Activated naive CD4-positive, alpha-beta T cell treated with anti-CD3 and anti-CD28 coated beads, Interleukin-2, amount 10 ng/mL, durations not matched to agents 7 days and 5 days (primary cell): ENCODE measurements at regions not wholly inside any gene's neighbourhood (a gene's known extent, or its start where the extent isn't known, plus 50 kb on each side); places are given as distances from the start of the nearest gene placed in this dataset.

Experiments used
- CTCF ChIA-PET: fragments of 350-600 bp; sonication (Branson Sonifier 250); formaldehyde crosslinking; loops from one replicate; lab custom pipeline; 2021; ENCODE audit warnings: antibody characterized with exemption; lab: Charles Lee
- DNase-seq: peaks from one replicate; pipeline ENCODE4 v3.0.0-alpha.2; 2020
- H3K27ac Mint-ChIP-seq: one replicate; pipeline ENCODE4 v1.8.0; 2021; ENCODE audit warnings: mild to moderate bottlenecking, moderate library complexity, mixed read lengths
- H3K27me3 Mint-ChIP-seq: one replicate; pipeline ENCODE4 v1.8.0; 2021; ENCODE audit warnings: mild to moderate bottlenecking, mixed read lengths
- H3K36me3 Mint-ChIP-seq: one replicate; pipeline ENCODE4 v1.8.0; 2021; ENCODE audit warnings: mixed read lengths
- H3K4me1 Mint-ChIP-seq: one replicate; pipeline ENCODE4 v1.8.0; 2021; ENCODE audit warnings: mixed read lengths
- H3K4me3 Mint-ChIP-seq: one replicate; pipeline ENCODE4 v1.8.0; 2021; ENCODE audit warnings: mild to moderate bottlenecking, moderate library complexity, mixed read lengths
- H3K9me3 Mint-ChIP-seq: one replicate; pipeline ENCODE4 v1.8.0; 2021; ENCODE audit warnings: mixed read lengths

DNA sequence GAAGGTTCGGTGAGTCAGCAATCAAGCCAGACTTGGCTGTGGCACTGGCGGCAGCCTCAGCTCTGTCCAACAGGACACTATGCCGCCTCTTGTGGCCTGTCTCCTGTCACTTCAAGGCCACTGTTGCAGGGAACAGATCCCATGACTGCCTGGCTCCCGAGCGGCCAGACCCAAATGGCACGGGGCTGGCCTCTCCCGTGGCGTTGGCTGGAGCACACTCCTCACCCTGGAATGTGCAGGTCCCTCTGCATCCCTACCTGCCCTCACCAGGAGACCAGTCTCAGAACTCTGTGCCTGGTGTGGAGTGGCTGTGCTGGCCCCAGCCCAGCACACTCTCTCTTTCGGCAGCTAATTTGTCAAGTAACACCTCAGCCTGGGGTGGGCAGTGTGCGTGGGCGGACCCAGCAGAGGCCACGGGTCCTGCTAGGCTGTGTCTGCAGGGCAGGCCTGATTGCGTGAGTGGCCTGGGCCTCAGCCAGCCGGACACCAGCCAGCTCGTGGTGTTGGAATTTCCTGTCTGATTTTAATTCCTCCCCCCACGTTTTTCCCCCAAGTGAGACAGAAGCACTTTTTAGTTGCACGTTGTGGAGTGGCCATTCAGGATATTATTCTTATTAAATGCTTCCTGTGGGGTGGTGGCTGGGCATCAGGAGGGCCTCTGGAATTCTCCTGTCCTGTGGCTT, 179.3 kb downstream of the GLI2 start:
- no peaks in the 10 kb centered on the region for H3K36me3 Mint-ChIP-seq
- no peak overlapping the region for H3K27ac Mint-ChIP-seq
- CTCF ChIA-PET, result no interaction called here
- H3K4me1 Mint-ChIP-seq, result no peaks in the 10 kb centered on the region
- no peaks in the 10 kb centered on the region for H3K27me3 Mint-ChIP-seq
- no peaks in the 10 kb centered on the region for H3K9me3 Mint-ChIP-seq
- no peak for DNase-seq
- no peak overlapping the region for H3K4me3 Mint-ChIP-seq

DNA sequence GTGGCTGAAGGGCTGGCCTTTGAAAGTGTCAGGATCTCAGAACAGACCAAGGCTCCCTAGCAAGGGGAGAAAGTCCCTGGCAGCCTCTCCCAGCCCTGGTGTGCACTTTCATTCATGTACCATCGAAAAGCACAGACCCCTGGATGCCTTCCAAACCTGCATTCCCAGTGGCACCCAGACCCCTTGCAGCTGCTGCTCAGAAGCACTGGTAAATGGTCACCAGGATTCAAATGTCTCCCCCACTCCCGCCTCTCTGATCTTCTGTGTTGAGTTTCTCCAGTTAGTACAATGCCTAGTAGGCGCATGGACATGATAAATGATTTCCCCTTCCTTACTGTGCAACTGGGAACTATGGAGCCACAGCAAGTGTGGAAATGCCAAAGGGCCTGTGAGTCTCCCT, 180.0 kb downstream of the GLI2 start:
- Mint-ChIP-seq H3K27me3 (no peaks in the 10 kb centered on the region), H3K27ac (no peak overlapping the region), H3K9me3 (no peaks in the 10 kb centered on the region), H3K36me3 (no peaks in the 10 kb centered on the region), H3K4me3 (no peak overlapping the region), H3K4me1 (no peaks in the 10 kb centered on the region)
- CTCF ChIA-PET, result no interaction called here
- DNase-seq, result no peak

DNA sequence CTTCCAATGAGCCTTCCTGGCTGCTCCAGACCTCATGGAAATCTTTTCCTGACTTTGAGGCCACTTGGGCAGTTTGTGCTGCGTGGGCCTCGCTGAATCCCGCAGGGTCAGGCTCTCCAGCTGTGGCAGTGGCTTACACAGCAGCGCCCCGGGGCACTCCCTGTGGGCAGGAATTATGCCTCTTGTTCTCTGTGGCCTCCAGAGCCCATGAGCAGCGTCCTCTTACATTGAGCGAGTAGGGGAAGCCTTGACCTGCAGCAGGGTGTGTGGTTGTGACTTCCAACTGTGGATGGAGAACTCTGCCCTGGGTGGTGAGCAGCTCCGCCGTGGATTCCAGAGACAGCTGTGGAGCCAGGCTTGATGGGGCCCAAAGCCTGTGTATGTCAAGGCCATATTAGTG, 180.8 kb downstream of the GLI2 start:
- H3K27ac Mint-ChIP-seq, result no peak overlapping the region
- no peaks in the 10 kb centered on the region for H3K4me1 Mint-ChIP-seq
- CTCF ChIA-PET, result no interaction called here
- DNase-seq, result no peak
- no peak overlapping the region for H3K4me3 Mint-ChIP-seq
- no peaks in the 10 kb centered on the region for H3K27me3 Mint-ChIP-seq
- no peaks in the 10 kb centered on the region for H3K36me3 Mint-ChIP-seq
- no peaks in the 10 kb centered on the region for H3K9me3 Mint-ChIP-seq

DNA sequence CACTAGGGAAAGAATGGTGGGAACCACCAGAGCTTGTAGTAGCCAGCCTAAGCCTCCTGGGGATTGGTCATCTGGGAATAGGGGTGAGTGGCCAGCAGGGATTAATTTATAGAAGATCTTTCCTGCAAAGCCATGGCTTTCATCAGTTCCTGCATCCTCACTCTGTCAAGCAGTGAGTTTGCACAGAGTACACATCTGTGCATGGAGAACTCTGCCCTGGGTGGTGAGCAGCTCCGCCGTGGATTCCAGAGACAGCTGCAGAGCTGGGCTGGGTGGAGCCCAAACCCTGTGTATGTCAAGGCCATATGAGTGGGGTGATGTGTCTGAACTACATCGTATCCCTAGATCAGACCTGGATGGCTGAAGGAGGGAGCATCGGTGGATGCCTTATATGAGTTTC, 182.2 kb downstream of the GLI2 start:
- no peaks in the 10 kb centered on the region for H3K36me3 Mint-ChIP-seq

DNA sequence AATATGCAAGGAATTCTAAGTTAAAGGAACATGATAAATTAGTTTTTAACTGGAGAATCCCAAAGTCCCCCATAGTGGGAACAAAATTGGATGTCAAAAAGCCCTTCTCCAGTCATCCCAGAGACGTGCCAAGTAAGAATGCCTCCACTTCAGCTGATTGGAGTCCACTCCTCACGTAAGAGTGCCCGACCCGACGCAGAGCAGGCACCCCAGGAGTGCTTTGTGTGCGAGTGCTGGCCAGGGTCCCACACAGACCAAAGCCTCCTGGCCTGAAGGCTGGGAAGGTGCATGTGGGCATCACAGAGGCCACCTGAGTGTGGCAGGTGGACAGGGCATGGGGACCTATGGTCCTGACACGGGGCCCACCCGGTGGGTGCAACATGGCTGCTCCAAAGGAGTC, 183.5 kb downstream of the GLI2 start:
- CTCF ChIA-PET, result no interaction called here
- Mint-ChIP-seq H3K36me3 (no peaks in the 10 kb centered on the region), H3K9me3 (no peaks in the 10 kb centered on the region), H3K27ac (no peak overlapping the region), H3K27me3 (no peaks in the 10 kb centered on the region), H3K4me3 (no peak overlapping the region), H3K4me1 (no peaks in the 10 kb centered on the region)
- DNase-seq, result no peak

More for the DNA sequence above, 182.2 kb downstream of the GLI2 start:
- no peaks in the 10 kb centered on the region for H3K27me3 Mint-ChIP-seq
- H3K4me3 Mint-ChIP-seq, result no peak overlapping the region
- no peaks in the 10 kb centered on the region for H3K9me3 Mint-ChIP-seq
- CTCF ChIA-PET, result no interaction called here
- DNase-seq, result no peak
- no peak overlapping the region for H3K27ac Mint-ChIP-seq
- H3K4me1 Mint-ChIP-seq, result no peaks in the 10 kb centered on the region

DNA sequence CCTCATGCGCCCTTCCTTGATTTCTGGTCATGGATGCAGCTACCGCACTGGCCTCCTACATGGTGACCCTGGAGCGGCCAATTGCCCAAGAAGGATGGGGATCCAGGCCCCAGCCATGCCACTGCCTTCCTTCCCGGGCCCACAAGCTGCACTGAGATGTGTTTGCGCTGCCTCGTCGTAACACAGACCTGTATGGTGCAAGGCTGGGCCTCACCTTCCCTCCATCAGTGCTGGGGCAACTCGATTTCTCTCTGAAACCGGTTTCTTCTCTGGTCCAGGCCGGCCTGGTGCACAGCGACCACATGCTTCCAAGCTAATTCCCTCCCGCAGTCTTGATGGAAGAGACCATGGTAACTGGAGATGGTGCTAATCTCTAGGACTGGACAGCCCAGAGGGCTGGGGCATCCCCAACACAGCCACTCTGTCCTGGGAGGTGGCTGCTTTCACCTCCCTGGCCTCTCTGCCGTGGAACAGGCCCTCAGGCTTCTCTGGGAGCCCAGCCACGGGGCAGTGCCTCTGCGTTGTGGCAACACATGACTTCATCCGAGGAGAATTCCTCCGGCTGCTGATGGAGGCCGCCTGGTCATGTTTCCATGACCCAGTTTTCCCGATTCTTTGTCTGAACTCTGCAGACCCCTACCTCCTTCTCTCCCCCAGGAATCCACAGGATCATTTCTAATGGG, 184.2 kb downstream of the GLI2 start:
- Mint-ChIP-seq H3K4me1 (no peaks in the 10 kb centered on the region), H3K9me3 (no peaks in the 10 kb centered on the region), H3K4me3 (no peak overlapping the region), H3K27ac (no peak overlapping the region), H3K27me3 (no peaks in the 10 kb centered on the region), H3K36me3 (no peaks in the 10 kb centered on the region)
- no peak for DNase-seq
- CTCF ChIA-PET, result no interaction called here

DNA sequence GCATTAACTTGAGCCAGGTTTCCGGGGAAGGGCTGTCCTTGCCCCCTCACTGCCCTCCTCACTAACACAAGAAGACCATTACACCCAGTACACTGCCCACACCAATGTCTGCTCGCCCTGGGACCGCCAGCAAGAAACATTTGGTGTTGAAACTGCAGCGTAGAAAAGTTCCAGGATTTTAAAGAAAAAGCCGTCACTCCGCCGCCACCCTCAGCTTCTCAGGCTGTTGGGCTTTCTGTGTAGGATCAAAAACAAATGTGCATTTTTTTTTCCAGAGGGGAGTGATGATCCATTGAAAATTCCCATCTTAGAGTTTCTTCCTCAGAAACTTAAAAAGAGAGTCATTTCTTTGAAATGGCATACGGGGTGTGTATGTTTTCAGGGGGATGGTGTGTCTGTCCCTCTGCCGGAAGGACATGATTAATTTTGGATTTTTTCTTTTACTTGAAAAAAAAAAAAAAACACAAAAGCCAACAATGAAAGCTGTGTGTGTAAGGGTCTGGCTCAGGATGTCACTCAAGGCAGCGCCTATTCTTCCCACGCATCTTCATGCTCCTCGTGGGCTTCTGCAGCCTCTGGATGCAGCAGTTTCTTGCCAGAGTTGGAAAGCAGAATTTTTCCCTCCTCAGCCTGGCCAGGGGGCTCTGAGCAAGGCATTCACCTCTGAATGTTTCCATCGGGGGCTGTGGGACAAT, 184.9 kb downstream of the GLI2 start:
- Mint-ChIP-seq H3K36me3 (no peaks in the 10 kb centered on the region), H3K4me1 (no peaks in the 10 kb centered on the region), H3K27ac (no peak overlapping the region), H3K27me3 (no peaks in the 10 kb centered on the region), H3K9me3 (no peaks in the 10 kb centered on the region), H3K4me3 (no peak overlapping the region)
- DNase-seq, result no peak
- CTCF ChIA-PET, result no interaction called here

DNA sequence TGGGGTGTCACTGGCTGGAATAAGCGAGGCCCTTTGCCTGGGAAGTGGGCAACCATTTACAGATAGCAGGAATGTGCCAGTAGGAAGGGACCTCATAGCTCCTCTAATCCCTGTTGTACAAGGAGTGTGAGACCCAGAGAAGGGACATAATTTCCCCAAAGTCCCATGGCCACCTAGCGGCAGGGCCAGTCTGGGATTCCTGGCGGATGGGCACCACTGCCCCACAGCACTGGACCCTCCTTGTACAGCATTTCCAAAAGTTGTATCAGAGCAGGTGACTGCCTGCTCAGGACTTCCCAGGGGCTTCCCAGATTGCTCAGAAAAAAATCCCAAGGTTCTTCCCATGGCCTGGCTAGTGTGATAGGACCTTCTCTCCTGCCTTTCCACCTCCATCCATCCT, 185.8 kb downstream of the GLI2 start:
- CTCF ChIA-PET, result no interaction called here
- H3K27ac Mint-ChIP-seq, result no peak overlapping the region
- no peak overlapping the region for H3K4me3 Mint-ChIP-seq
- H3K36me3 Mint-ChIP-seq, result no peaks in the 10 kb centered on the region
- no peak for DNase-seq
- no peaks in the 10 kb centered on the region for H3K27me3 Mint-ChIP-seq
- no peaks in the 10 kb centered on the region for H3K4me1 Mint-ChIP-seq
- H3K9me3 Mint-ChIP-seq, result no peaks in the 10 kb centered on the region

DNA sequence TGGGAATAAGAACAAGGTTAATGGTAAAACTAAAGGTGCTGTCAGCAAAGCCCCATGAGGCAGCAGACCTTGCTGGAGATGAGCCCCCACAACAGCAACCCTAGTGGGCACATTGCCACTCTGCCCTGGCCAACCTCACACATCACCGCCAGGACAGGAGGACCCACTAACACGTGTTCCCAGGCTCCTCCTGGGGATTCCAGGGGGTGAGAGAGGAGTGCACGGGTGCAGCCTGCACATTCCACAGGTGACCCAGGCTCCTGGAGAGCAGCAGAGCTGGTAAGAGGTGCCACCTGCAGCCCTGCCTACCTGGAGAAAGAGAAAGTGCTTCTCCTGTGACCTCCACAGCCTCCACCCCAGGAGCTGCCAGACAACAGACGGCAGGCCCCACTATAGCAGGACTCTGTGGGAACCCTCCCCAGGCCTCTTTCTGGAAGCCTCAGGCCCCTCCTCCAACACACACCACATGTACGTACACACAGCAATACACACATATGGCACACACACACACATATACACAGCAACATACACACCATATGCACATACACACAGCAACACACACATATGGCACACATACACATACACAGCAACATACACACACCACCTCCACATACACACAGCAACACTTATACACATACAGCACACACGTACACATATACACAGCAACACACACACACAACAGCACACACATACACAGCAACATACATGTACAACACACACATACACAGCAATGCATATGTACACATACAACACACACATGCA, 187.1 kb downstream of the GLI2 start:
- Mint-ChIP-seq H3K9me3 (no peaks in the 10 kb centered on the region), H3K4me3 (no peak overlapping the region), H3K36me3 (no peaks in the 10 kb centered on the region), H3K27me3 (no peaks in the 10 kb centered on the region), H3K27ac (no peak overlapping the region), H3K4me1 (no peaks in the 10 kb centered on the region)
- CTCF ChIA-PET, result no interaction called here
- DNase-seq, result no peak

DNA sequence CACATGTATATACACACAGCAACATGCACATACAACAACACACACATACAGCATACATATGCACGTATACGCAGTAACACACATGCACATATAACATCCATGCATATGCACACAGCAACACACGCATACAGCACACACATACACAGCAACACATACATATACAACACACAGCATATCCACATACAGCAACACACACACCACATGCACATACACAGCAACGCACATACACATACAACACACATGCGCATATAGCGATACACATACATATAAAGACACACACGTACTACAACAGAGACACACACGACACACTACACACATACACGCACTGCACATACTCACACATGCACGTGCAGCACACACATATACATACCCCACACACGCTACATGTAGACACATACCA, 187.8 kb downstream of the GLI2 start:
- Mint-ChIP-seq H3K4me3 (no peak overlapping the region), H3K27me3 (no peaks in the 10 kb centered on the region), H3K9me3 (no peaks in the 10 kb centered on the region), H3K36me3 (no peaks in the 10 kb centered on the region), H3K4me1 (no peaks in the 10 kb centered on the region), H3K27ac (no peak overlapping the region)
- CTCF ChIA-PET, result no interaction called here
- DNase-seq, result no peak

DNA sequence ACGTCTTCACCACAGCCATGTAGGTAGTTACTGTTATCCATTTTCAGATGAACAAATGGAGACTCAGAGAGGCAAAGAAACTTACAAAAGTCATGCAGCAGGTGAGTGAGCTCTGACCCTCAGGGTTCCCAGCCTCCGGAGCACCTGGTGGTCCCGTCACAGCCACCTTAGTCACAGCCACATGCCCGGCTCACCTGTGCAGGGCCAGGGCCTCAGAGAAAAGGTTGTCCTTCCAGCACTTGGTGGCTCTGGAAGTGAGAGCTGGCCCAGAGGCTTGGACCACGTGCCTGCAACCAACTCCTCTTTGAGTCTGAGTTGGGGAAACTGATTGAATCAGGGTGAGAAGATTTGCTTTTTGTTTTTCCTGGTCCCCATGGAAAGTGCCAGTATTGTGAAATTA, 189.3 kb downstream of the GLI2 start:
- no peak for DNase-seq
- Mint-ChIP-seq H3K27ac (no peak overlapping the region), H3K4me3 (no peak overlapping the region), H3K4me1 (no peaks in the 10 kb centered on the region), H3K36me3 (no peaks in the 10 kb centered on the region), H3K9me3 (no peaks in the 10 kb centered on the region), H3K27me3 (no peaks in the 10 kb centered on the region)
- CTCF ChIA-PET, result no interaction called here

DNA sequence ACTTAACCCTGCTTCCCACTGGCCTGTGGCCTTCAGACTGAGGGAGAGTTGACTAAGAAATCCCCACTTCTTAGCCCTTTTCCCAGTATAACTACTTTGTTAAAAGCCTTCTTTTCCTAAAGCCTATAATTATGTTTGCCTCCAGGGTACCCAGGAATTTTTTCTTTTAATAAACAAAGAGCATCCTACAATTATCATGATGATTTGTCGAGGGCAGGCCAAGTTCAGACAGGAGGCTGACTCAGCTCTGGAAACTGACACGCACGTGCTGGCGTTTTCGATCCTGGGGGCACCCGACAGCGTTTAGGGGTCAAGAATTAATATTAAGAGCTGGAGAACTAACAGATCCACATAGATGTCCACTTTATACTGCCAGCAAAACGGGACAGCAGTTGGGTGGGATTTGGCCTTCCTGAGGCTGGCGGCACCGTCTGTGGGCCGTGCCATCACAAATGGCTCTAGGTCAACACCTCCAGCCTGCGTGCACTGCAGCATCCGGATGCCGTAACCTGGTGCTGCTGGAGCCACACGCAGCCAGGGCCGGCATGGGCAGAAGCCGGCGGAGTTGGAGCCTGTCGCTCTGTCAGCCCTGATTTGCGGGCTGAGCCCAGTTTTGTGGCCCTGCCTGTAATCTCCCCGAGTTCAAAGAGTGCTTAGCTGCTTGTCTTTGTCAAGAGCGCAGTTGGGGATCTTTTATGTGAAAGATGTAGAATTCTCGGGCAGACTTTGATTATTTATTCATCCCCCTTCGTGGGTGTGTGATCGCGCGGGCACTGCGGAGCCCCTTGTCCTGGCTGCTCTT, 191.0 kb downstream of the GLI2 start:
- no peak overlapping the region for H3K27ac Mint-ChIP-seq
- no peak for DNase-seq
- CTCF ChIA-PET, result no interaction called here
- no peaks in the 10 kb centered on the region for H3K9me3 Mint-ChIP-seq
- H3K4me3 Mint-ChIP-seq, result no peak overlapping the region
- no peaks in the 10 kb centered on the region for H3K4me1 Mint-ChIP-seq
- no peaks in the 10 kb centered on the region for H3K36me3 Mint-ChIP-seq
- H3K27me3 Mint-ChIP-seq, result no peaks in the 10 kb centered on the region

DNA sequence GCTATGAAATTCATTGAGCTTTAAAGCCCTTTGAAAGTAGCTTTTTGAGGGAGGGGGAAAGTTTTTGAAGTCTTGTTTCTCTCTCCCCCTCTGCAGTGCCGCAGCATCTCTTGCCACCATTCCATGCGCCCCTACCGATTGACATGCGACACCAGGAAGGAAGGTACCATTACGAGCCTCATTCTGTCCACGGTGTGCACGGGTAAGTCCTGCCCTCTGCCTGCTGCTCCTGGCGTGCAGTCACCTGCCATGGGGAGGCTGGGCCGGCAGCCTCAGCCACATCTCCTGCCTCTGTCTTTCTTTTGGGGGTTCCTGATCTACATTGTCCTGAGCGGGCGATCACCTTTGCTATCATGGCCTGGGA, 191.6 kb downstream of the GLI2 start:
- CTCF ChIA-PET, result no interaction called here
- Mint-ChIP-seq H3K4me1 (no peaks in the 10 kb centered on the region), H3K9me3 (no peaks in the 10 kb centered on the region), H3K36me3 (no peaks in the 10 kb centered on the region), H3K27me3 (no peaks in the 10 kb centered on the region), H3K4me3 (no peak overlapping the region), H3K27ac (no peak overlapping the region)
- no peak for DNase-seq

DNA sequence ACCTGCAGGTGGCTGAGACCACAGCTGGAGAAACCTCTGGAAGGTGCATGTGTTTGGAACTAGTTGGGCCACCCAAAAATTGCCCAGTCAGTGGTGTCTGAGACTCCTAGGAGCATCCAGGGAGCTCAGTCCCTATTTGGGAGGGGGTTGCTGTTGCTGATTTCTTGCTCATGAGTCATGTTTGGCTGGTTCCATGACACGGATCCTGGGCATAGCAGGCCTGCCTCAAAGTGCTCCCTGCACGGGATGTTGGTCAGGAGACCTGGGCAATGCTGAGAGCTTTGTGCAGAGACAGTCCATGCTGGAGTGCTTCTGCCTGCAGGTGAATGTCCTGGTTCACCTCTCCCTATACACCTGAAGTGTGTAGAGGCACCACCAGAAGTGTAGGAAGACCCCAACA, 194.2 kb downstream of the GLI2 start:
- Mint-ChIP-seq H3K9me3 (no peaks in the 10 kb centered on the region), H3K27ac (no peak overlapping the region), H3K4me3 (no peak overlapping the region), H3K36me3 (no peaks in the 10 kb centered on the region), H3K4me1 (no peaks in the 10 kb centered on the region), H3K27me3 (no peaks in the 10 kb centered on the region)
- DNase-seq, result no peak
- CTCF ChIA-PET, result no interaction called here
